Suprapubic skin (tissue), 3 donors: ENCODE measurements at regions not wholly inside any gene's neighbourhood (a gene's known extent, or its start where the extent isn't known, plus 50 kb on each side); places are given as distances from the start of the nearest gene placed in this dataset.

ENCODE experiments used
- CTCF ChIP-seq, 2 donors: fragments of 200-600 bp in 1 of 2; fragments of 450-650 bp in 1 of 2; sonication (generic) in 1 of 2; IDR thresholded peaks; one replicate each; pipeline ENCODE4 v1.5.1; 2016 to 2019; ENCODE audit warnings: antibody characterized with exemption in 2 of 2, mild to moderate bottlenecking in 1 of 2, moderate library complexity in 1 of 2
- EP300 ChIP-seq: sonication (generic); formaldehyde crosslinking; IDR thresholded peaks from one replicate; pipeline ENCODE4 v1.6.1; 2017; ENCODE audit warnings: antibody characterized with exemption

GRCh38 chr10:90451283-90451682 lies 406.6 kb downstream of the HTR7 start:
- TF ChIP-seq CTCF (IDR thresholded peaks at IDR 0.05) (no peak), EP300 (no peak)
